ENCODE measurements at regions not wholly inside any gene's neighbourhood (a gene's known extent, or its start where the extent isn't known, plus 50 kb on each side); places are given as distances from the start of the nearest gene placed in this dataset.

DNA sequence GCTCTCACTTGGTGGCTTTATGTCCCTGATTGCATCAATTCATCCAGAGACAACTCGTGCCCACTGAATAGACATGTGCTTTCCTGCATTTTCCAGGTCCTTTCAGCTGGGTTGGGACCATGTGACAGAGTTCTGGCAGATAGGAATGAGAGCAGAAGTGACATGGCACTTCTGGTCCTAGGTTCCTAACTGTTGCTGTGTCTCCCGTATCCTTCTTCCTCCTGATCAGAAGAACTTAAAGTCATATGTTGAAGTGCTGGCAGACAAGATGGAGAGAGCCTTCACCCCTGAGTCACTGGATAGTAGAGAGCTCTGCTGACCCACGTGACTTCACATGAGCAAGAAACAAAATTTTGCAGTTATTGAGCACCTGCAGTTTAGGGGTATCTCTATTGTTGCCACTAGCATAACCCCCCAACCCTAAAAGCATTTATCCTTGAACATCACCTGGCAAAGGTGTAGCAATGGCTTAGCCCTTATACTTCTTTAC is 80.0 kb downstream of the NREP start:
- DNase-seq (ENCODE audit: low read depth) = no peak

DNA sequence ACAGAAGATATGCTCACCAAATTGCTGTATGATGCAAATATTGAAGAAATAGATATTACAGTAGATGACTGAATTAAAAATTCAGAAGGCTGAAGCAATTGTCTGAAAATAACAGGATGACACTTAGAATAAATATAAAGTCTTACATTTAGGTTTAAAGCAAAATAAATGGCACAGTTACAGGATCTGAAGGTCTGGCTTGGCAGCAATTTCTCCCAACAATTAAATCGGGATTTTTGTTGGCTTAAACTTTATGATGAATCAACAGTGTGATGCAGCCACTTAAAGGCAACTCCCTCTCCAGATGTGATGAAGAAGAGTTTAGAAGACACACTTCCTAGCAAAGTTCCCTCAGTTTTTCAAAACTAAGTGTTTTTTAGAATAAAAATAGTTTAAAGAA is 80.5 kb downstream of the NREP start:
- no peak for DNase-seq (ENCODE audit: low read depth)

DNA sequence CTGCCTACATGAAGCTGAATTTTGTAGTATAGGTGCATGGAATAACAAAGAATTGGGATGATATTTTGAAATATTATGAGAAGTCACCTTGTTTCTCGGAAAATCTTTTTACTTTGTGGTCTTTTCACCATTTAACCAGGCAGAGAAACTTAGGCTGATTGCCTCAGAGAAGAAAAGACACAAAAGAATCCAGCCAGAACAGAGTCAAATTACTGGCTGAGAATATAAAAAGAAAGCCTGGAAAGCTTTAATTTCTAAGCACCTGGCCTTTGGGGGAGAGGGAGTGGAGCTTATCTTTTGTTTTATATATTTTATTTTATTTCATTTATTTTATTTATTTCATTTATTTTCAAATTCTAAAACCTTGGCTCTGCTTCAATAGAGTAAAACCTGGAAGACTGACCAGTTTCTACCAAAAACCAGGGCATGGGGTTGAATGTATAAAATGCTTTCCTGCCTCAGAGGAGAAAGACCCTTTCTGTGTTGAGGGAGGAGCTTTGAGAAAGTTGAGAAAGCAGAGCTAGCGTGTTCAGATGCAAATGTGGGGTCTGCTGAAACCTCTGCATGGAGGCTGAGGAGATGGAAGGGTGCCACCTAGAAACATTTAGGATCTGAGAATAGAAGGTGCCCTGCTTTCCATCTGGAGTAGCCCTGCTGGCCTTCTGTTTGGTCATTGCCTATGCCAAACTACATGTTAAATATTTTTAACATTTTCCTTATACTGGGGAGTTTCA is 81.6 kb downstream of the NREP start:
- DNase-seq (ENCODE audit: low read depth) = no peak

DNA sequence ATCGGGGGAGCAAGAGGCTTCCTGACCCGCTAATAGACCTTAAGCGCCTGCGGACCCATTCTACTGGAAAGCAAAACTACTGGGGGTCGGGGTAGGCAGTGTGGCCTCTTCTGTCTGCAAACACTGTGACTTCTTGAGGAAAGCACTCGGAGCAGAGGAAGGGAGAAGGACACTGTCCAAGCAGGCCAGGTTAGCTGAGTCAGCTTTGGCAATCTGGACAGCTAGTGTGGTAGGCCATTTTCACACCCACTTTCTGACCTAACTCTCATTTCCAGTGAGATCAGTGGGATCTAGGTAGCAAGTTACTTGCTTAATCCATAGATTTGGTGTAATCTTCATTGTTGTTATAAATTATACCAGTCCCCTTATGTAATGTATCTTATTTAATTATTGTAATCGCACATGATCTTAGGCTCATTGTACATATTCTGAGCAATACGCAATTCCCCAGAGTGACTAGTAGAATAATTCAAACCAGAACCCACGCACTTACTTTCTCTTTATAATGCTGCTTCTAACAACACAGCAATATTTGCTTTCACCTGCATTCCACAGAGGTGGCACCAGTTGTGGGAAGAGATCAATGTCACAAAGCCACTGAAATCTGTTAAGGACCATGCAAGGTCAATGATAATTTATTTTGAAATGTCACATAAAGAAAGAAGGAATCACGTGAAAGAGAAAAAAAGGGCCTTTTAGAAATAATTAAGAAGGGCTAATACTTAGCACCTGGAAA is 82.9 kb downstream of the NREP start:
- no peak for DNase-seq (ENCODE audit: low read depth)

DNA sequence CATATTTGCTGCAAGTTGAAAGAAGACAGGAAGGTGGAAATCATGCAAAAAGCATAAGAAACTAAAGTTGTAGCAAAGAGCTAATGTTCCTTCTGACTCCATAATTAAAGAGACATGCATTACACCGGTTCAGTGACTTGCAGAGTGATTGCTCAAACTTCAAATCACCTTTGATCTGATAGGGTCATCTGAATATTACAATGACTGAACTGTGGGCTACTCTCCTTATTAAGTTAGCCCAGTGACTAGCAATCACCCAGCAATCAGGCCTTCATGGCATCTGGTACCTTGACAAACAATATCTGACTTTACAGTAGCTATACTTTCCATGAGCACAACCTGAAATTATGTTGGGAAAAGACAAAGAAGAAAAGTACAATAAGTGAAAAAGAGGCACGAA is 84.9 kb downstream of the NREP start:
- DNase-seq (ENCODE audit: low read depth) = no peak

DNA sequence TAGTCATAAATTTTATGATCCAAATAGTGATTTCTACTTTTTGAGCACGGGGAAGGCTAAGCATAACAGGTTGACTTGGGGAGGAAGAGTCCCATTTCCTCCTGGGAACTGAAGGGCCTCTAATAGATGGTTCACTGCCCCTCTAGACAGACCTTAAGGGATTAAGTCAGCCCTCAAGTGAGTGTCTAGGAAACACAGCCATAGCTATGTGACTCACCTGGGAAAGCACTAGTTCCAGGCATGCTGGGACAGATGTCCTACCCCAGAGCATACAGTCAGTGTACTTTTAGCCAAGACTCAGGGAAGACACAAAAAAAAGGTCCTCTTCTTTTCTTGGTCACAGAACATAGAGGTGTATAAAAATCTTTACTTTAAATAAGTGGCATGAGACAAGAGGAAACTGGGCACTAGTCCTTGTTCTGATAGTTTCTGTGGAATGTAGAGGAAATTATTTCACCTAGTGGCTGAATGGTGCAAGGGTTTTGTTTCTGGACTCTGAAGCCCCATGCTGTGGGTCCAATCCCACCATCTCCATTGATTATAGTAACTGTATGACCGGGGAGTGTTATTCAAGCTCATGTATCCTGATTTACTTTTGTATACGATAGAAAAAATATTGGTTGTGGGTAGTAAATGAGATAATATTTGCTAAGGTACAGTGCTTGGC is 86.0 kb downstream of the NREP start:
- DNase-seq (ENCODE audit: low read depth) = no peak

DNA sequence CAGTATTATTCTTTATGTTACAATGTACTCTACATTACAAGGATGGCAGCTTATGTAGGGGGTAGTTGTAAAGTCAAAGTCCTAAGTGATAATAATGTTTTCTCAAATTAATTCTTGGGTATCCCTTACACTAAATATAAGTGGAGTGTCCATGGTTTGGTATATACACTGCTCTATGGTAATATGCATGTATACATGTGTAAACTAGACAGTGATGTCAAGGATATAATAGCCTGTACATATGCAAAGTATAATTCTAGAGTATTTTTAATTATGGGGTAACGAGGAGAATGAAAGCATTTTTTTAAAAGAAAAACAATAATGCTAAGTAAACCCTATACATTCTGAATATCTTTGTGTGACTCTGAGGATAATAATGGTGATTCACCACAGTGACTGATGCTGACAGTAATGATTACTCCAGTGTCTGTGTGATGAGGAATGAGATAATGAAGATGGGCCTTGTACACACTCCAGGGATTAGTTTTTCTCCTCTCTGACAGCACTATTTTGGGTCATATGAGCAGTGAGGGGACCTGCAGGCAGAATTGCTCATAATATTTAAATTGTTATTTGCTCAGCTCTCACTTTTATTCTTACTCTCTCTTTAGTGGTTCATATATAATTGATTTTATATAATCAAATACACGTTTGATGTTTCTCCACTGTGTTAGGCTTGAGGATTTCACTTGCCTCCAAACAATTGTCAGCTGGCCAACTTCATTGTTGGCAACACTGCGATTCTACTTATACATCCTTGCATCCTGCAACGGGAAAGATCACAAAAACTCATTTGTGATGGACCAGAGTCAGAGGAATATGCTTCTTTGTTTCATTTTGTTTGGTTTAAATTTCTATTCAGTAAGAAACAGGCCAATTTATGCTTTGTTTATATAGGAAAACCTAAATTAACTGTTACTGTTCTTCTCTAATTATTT is 88.2 kb downstream of the NREP start:
- DNase-seq (ENCODE audit: low read depth) = no peak

DNA sequence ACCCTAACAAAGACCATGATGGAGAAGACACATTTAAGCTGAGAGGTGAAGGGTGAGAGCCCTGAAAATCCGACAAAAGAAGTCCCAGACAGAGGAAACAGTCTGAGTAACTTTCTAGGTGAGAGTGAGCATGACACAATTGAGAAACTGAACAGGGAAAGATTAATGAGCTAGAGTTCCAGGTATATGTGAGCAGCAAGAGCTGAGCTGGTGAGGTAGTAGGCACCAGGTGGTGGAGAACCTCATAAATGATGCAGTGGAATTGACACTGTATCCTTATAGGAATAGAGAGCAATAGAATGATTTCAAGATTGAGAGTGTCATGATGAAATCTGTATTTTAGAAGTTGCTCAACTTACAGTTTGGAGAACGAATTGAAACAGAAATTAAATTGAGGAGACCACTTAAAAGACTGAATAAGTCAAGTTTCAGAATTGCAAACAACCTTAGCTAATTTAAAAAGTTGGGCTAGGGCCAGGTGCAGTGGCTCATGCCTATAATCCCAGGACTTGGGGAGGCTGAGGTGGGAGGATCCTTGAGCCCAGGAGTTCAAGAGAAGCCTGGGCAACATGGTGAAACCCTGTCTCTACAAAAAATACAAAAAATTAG is 89.8 kb downstream of the NREP start:
- no peak for DNase-seq (ENCODE audit: low read depth)

DNA sequence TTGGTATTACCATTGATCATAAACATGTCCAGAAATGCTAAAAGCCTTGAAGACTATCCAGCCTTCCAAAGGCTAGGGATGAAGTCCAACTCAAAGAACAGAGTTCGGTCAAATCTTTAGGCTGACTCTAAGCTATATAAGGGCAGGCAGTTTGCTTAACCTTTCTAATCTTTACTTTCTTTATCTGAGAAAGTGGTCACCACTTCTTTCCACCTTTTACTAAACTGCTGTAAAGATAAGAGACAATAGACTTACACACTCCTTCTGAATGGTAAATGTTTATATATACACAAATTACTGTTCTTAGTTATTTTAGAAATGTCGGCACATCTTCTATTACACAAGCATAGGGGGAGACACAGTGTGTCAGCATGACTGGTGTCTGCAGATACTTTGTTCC is 100.4 kb downstream of the NREP start:
- no peak for DNase-seq (ENCODE audit: low read depth)

DNA sequence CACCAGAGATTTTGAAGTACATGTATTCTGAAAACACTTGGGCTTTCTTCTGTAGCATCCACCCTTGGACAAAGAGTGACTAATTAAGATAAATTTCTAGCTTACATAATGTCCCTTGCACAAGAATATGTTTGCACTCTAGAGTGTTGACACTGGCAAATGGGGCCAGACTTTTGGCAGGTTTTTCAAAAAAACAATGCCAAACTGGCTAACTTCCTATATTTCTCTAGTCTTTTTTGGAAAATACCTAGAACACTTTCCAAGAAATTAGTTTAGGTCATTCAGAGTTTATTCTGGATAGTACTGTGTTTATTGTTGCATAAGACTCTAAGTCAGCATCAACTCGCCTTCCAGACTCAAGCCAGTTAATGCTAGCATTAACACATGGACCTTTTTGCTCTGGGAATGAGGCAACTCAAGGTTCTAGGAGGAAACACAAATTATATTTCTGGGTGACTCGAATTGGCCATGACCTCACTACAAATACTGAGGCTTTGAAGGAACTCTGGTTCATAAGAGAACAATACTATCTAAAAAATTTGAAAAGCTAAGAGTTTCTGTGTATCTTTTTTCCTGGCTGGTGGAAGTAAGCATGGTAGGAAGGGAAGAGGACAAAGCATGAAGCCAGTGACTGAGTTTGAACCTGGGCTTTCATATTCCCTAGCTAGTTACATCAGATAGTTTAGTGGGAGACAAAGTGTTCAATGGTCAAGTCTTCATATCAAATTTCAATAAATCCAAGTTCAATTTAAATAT is 101.6 kb downstream of the NREP start:
- no peak for DNase-seq (ENCODE audit: low read depth)

DNA sequence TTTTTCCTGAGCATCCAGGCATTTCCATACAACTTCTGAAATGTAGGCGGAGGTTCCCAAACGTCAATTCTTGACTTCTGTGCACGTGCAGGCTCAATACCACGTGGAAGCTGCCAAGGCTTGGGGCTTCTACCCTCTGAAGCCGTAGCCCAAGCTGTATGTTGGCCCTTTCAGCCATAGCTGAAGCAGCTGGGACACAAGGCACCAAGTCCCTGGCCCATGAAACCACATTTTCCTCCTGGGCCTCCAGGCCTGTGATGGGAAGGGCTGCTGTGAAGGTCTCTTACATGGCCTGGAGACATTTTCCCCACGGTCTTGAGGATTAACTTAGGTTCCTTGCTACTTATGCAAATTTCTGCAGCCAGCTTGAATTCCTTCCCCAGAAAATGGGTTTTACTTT is 103.6 kb downstream of the NREP start:
- DNase-seq (ENCODE audit: low read depth) = no peak

DNA sequence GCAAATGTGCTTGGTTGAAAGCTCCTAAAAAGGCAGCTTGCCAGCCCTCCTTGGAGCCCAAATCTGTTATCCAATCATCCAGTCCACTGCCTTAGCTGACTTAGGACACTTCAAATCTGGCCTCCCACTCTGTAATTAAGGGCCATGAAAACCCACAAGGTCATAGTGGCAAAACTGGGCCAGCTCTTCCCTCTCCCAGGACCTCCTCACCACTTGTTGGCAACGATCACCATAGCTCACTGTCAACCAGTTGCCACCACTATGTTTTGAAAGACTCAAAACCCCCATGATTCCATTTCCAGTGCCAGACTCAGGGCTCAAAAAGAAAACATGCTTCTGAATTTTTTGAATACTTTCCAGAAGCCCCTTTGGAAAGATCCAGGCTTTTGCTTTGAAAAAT is 107.5 kb downstream of the NREP start:
- no peak for DNase-seq (ENCODE audit: low read depth)

DNA sequence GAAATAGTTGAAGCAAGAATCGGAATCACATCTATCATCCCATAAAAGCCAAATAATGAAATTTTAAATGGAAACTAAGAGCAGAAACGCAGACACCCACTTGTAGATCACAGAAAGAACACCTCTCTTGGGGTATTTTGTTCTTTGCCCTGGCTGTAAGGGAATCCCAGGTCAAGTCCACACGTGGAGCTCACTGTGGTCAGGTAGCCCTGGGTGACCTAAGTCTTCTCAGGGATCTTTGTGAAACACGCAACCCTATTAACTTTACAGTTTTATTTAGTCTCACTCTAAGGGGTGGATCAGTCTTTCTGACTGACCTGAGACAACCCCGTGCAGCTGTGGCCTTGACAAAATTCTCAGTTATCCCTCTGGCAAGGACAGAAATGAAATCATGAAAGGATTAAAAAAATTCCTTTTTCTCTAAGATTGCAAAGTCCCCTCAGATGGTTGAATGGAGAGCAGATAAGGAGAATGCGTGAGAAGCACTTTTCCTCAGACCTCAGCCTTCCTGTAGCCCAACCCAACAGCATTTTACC is 111.6 kb downstream of the NREP start:
- no peak for DNase-seq (ENCODE audit: low read depth)

DNA sequence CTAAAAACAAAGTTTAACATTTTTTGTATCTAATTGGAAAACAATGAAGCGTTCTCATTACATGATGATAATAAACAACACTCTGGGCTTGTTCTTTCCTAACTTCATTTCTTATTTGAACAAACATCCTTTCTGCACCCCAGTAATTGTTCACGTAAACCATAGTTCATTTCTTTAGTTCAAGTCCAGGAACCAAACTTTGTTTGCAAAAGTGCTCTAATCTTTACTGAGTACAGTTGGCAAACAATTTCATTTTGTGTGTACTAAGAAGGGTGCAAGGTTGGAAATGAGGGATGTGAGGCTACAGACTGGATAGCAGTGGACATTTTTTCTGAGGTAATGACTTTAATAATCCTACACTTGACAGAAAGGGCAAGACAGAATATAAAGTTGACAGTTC is 113.5 kb downstream of the NREP start:
- DNase-seq (ENCODE audit: low read depth) = no peak

DNA sequence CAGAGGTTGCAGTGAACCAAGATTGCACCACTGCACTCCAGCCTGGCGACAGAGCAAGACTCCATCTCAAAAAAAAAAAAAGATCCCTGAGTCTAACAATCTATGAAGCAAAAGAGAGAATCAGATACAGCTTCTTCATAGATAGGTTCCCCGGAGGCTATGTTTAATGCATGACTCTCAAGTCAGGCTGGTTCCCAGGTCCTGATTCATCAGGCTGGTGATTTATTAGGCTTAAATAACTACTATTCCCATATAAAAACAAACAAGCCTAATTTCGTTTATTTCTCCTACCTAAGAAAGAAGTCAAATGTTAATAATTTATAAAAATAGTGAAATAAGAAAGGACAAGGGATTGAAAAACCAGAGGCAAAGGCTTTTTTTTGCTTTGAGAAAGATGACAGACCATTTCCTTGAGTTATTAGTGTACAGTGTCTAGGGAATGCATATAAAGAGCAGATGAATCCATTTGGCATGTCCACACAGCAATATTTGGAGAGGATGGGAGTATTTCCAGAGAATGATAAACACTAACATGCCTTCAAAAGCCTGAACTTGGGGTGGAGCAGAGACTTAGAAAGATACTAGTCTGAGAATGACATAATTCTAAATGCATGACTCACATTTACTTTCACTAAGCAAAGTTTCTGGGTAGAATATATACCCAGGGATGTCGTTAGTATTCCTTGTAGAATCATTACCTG is 115.3 kb downstream of the NREP start:
- DNase-seq (ENCODE audit: low read depth) = no peak

DNA sequence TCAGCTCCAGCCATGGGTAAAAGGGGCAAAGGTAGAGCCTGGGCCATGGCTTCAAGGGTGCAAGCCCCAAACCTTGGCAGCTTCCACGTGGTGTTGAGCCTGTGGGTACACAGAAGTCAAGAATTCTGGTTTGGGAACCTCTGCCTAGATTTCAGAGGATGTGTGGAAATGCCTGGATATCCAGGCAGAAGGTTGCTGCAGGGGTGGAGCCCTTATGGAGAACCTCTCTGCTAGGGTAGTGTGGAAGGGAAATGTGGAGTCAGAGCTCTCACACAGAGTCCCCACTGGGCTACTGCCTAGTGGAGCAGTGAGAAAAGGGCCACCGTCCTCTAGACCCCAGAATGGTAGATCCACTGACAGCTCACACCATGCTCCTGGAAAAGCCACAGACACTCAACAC is 117.1 kb downstream of the NREP start:
- no peak for DNase-seq (ENCODE audit: low read depth)

DNA sequence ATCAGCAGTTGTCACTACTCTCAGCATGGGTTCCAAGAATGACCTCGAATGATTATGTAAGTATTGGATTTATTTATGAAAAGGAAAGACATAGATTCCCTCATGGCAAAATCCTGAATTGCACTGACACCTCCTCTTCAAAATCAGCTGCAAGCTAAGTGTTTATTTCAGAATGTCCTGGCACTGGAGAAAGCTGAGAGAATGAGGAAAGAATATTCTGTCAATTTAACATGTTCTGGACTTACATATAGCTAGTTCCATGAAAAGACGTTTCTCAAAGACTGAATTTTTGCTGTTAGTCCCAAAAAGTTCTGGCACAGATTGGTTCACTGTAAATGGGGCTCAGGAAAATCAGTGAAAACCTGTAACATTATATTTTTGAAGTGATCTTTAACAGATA is 120.3 kb downstream of the NREP start:
- DNase-seq (ENCODE audit: low read depth) = no peak

DNA sequence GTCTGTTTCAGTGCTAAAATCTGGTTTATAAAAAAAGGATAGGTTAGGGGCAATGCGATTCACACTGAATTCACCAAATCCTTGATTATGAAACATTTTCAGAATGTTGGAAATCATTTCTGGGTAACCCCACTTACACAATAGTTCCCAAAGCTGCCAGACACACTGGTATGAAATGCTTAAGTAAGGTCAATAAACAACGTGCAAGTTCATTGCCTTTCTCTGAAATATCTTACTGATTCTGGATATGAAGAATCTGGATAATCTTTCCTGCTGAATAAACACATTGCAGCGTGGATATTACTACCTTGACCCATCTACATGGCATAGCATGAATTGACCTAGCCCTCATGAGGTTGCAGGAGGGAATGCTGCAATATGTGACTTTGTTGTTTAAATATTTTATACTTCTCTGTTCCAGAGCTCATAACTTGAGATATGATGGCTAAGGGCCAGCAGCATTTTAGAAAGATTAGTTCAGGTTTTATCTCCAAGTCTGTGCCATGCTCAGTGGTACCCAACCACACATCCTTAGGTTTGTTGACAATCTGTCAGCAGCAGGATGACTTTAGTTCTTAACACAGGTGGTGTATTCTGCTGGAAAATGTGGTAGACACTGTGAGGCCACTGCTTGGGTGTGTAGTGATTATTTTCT is 121.0 kb downstream of the NREP start:
- DNase-seq (ENCODE audit: low read depth) = no peak

DNA sequence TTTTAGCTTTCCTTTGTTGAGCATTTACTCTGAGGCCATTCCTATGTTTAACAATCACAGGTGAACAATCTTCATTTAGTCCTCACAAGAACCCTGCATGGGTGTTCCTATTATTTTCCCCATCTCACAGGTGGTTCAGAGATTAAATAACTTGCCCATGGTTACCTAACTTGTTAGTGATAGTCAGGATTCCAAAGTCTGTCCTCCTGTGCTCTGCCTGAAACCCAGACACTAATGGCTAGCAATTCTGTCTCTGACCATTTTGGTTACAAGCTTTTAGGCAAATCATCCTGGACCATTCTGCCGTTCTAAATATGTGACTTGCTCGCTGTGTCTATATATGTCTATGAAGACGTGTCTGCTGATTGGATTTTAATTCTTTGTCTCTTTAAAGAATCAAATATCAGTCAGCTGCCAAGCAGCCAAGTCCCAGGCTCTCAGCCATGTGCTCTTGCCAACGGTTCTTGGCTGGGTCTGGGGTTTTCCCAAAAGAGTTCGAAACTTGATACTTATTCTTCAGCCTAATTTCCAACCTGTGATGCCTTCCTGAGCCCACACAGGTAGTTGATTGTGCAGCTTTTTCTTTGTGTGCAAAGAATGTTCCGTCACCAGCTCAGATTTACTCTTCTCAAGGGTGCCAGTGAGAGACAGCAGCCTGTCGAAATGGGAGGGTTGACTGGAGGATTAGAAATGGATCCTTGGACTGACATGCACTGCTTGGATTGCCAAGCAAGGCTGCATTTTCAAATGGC is 121.7 kb downstream of the NREP start:
- DNase-seq (ENCODE audit: low read depth) = no peak

All from activated T-cell treated with anti-CD3 and anti-CD28 coated beads for 48 hours (primary cell).